ENCODE measurements at regions not wholly inside any gene's neighbourhood (a gene's known extent, or its start where the extent isn't known, plus 50 kb on each side); places are given as distances from the start of the nearest gene placed in this dataset.

DNA sequence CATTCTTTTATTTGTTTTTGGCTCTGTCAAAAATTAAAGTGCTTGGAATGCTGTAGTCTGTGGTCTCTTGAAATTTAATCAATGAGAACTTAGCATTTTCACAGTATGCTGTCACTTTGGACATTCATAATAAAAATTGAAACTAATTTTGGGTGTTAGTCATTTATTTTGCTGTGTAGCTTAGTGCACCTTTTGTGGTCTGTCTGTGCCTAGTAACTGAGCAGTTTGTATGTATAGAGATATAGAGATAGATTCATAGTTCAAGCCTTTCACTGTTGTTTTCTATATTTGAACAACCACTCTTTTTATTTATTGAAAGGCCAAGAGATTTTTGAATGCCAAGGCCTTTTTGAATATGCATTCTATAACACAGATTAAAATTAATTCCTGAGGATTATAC, 86.4 kb upstream of the TIAM2 start:
- no peak for TF ChIP-seq KAT7 (CRISPR knock-in tag; IDR thresholded peaks at IDR 0.05; ENCODE audit: borderline replicate concordance)
- no peak for TF ChIP-seq PATZ1 (CRISPR knock-in tag; IDR thresholded peaks at IDR 0.05; ENCODE audit: borderline replicate concordance)
- no peak for TF ChIP-seq POLR2A (conservative IDR thresholded peaks at IDR 0.05)
- no peak for TF ChIP-seq ELK1 (CRISPR knock-in tag; IDR thresholded peaks at IDR 0.05)
- TF ChIP-seq KLF10 (CRISPR knock-in tag; IDR thresholded peaks at IDR 0.05) = no peak
- no peak for TF ChIP-seq ATF7 (IDR thresholded peaks at IDR 0.05)
- no peak for TF ChIP-seq PHB2 (IDR thresholded peaks at IDR 0.05; ENCODE audit: low read depth)
- TF ChIP-seq NFATC3 (IDR thresholded peaks at IDR 0.05) = no peak
- TF ChIP-seq TBP (optimal IDR thresholded peaks at IDR 0.05; ENCODE audit: low read depth, low read length) = no peak
- no peak for TF ChIP-seq ZFPM2 (CRISPR knock-in tag; IDR thresholded peaks at IDR 0.05)
- TF ChIP-seq, protein P1, sequence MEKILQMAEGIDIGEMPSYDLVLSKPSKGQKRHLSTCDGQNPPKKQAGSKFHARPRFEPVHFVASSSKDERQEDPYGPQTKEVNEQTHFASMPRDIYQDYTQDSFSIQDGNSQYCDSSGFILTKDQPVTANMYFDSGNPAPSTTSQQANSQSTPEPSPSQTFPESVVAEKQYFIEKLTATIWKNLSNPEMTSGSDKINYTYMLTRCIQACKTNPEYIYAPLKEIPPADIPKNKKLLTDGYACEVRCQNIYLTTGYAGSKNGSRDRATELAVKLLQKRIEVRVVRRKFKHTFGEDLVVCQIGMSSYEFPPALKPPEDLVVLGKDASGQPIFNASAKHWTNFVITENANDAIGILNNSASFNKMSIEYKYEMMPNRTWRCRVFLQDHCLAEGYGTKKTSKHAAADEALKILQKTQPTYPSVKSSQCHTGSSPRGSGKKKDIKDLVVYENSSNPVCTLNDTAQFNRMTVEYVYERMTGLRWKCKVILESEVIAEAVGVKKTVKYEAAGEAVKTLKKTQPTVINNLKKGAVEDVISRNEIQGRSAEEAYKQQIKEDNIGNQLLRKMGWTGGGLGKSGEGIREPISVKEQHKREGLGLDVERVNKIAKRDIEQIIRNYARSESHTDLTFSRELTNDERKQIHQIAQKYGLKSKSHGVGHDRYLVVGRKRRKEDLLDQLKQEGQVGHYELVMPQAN (IDR thresholded peaks at IDR 0.05; ENCODE audit: borderline replicate concordance) = no peak

Data from K562 (cell line).